Tibial artery (tissue), 4 donors: ENCODE measurements at regions not wholly inside any gene's neighbourhood (a gene's known extent, or its start where the extent isn't known, plus 50 kb on each side); places are given as distances from the start of the nearest gene placed in this dataset.

Experiments used
- DNase-seq, 2 donors: peaks; one replicate each; pipeline ENCODE4 v3.0.0-alpha.2; 2019
- H3K27ac ChIP-seq, 2 donors: fragments of 200-600 bp; sonication (generic) in 1 of 2; 1 replicate in 1 of 2; 2 replicates in 1 of 2; pipeline ENCODE4 v1.5.1; 2018 to 2019; ENCODE audit warnings: mild to moderate bottlenecking in 1 of 2
- H3K27me3 ChIP-seq, 2 donors: fragments of 200-600 bp; sonication (generic) in 1 of 2; one replicate each; pipeline versions ENCODE4 v1.5.1 to v1.6.0; 2016 to 2019
- H3K36me3 ChIP-seq, 3 donors: fragments of 200-600 bp; sonication (generic) in 2 of 3; one replicate each; pipeline ENCODE4 v1.5.1; 2016 to 2019; ENCODE audit warnings: mild to moderate bottlenecking in 2 of 3
- H3K4me1 ChIP-seq, 4 donors: fragments of 200-600 bp; sonication (generic) in 2 of 4; 1 replicate in 3 of 4; 2 replicates in 1 of 4; pipeline ENCODE4 v1.5.1; 2016 to 2019
- H3K4me3 ChIP-seq, 2 donors: fragments of 200-600 bp; sonication (generic) in 1 of 2; 1 replicate in 1 of 2; 2 replicates in 1 of 2; pipeline ENCODE4 v1.5.1; 2018 to 2019; ENCODE audit warnings: mild to moderate bottlenecking in 2 of 2
- H3K9me3 ChIP-seq, 3 donors: fragments of 200-600 bp; sonication (generic) in 1 of 3; one replicate each; pipeline ENCODE4 v1.5.1; 2016 to 2019
- CTCF ChIP-seq, 2 experiments: fragments of 200-600 bp in 1 of 2; fragments of 450-650 bp in 1 of 2; IDR thresholded peaks; one replicate each; pipeline ENCODE4 v1.5.1; 2017 to 2019; ENCODE audit warnings: antibody characterized with exemption in 2 of 2, mild to moderate bottlenecking in 1 of 2, moderate library complexity in 1 of 2
- intact Hi-C: fragments of 100-400 bp; cut with DNase I; formaldehyde crosslinking; loops from one replicate; pipeline ENCODE4 v1.15.0; 2023; ENCODE audit warnings: low total_unique reads

- TF ChIP-seq CTCF (IDR thresholded peaks at IDR 0.05): no peak
These were observed 98.6 kb downstream of the FHDC1 start for GRCh38 chr4:153034681-153035080.

GRCh38 chr4:153036931-153037482, 100.9 kb downstream of the FHDC1 start:
- DNase-seq: no peak
- peaks cover 0 to 8% (median 0%) of the 10 kb centered on the region in 3 donors for H3K9me3 ChIP-seq
- H3K36me3 ChIP-seq: no peaks in the 10 kb centered on the region
- TF ChIP-seq CTCF (IDR thresholded peaks at IDR 0.05): no peak
- no peaks in the 10 kb centered on the region for H3K4me1 ChIP-seq
- H3K27me3 ChIP-seq: peaks cover 0 to 11% of the 10 kb centered on the region in 2 donors
- H3K27ac ChIP-seq: no peak overlapping the region
- intact Hi-C loops: no loop called here
- no peak overlapping the region for H3K4me3 ChIP-seq

More at GRCh38 chr4:153034681-153035080, 98.6 kb downstream of the FHDC1 start:
- Histone ChIP-seq H3K27me3 (peaks cover 0 to 7% of the 10 kb centered on the region in 2 donors), H3K4me1 (no peaks in the 10 kb centered on the region), H3K9me3 (no peaks in the 10 kb centered on the region), H3K4me3 (no peak overlapping the region), H3K36me3 (no peaks in the 10 kb centered on the region), H3K27ac (no peak overlapping the region)
- intact Hi-C loops: no loop called here
- no peak for DNase-seq

- DNase-seq: no peak
- Histone ChIP-seq H3K27ac (no peak overlapping the region), H3K9me3 (peaks cover 0 to 8% (median 0%) of the 10 kb centered on the region in 3 donors), H3K36me3 (no peaks in the 10 kb centered on the region), H3K4me1 (no peaks in the 10 kb centered on the region), H3K4me3 (no peak overlapping the region), H3K27me3 (peaks cover 0 to 11% of the 10 kb centered on the region in 2 donors)
- no peak for TF ChIP-seq CTCF (IDR thresholded peaks at IDR 0.05)
- intact Hi-C loops: no loop called here
These were observed 102.6 kb downstream of the FHDC1 start for GRCh38 chr4:153038623-153039311.

GRCh38 chr4:153039542-153040185, 103.5 kb downstream of the FHDC1 start:
- Histone ChIP-seq H3K36me3 (no peaks in the 10 kb centered on the region), H3K4me1 (no peaks in the 10 kb centered on the region), H3K27ac (no peak overlapping the region), H3K27me3 (peaks cover 0 to 11% of the 10 kb centered on the region in 2 donors), H3K4me3 (no peak overlapping the region), H3K9me3 (peaks cover 0 to 8% (median 0%) of the 10 kb centered on the region in 3 donors)
- no peak for TF ChIP-seq CTCF (IDR thresholded peaks at IDR 0.05)
- no peak for DNase-seq
- intact Hi-C loops: no loop called here

GRCh38 chr4:153040677-153041076, 104.6 kb downstream of the FHDC1 start:
- no peak for TF ChIP-seq CTCF (IDR thresholded peaks at IDR 0.05)
- H3K36me3 ChIP-seq: no peaks in the 10 kb centered on the region
- H3K4me1 ChIP-seq: no peaks in the 10 kb centered on the region
- H3K27ac ChIP-seq: no peak overlapping the region
- no peak overlapping the region for H3K4me3 ChIP-seq
- intact Hi-C loops: no loop called here
- DNase-seq: no peak
- peaks cover 0 to 8% (median 0%) of the 10 kb centered on the region in 3 donors for H3K9me3 ChIP-seq
- H3K27me3 ChIP-seq: peaks cover 0 to 11% of the 10 kb centered on the region in 2 donors
